ENCODE measurements at regions not wholly inside any gene's neighbourhood (a gene's known extent, or its start where the extent isn't known, plus 50 kb on each side); places are given as distances from the start of the nearest gene placed in this dataset.

GRCh38 chr6:71399279-71399678, 110.7 kb downstream of the OGFRL1 start:
- no peak for ATAC-seq
- TF ChIP-seq TCF4 (CRISPR knock-in tag; IDR thresholded peaks at IDR 0.05; ENCODE audit: borderline replicate concordance) (no peak), CSDC2 (CRISPR knock-in tag; IDR thresholded peaks at IDR 0.05) (no peak), PPARA (CRISPR knock-in tag; IDR thresholded peaks at IDR 0.05; ENCODE audit: borderline replicate concordance) (no peak), ESRRG (CRISPR knock-in tag; IDR thresholded peaks at IDR 0.05) (no peak), SNAI2 (CRISPR knock-in tag; IDR thresholded peaks at IDR 0.05) (no peak), ZFP30 (CRISPR knock-in tag; IDR thresholded peaks at IDR 0.05) (no peak), GLIS3 (CRISPR knock-in tag; IDR thresholded peaks at IDR 0.05) (no peak), ZNF70 (CRISPR knock-in tag; IDR thresholded peaks at IDR 0.05) (no peak), TOX (CRISPR knock-in tag; IDR thresholded peaks at IDR 0.05; ENCODE audit: borderline replicate concordance) (no peak), BACH2 (CRISPR knock-in tag; IDR thresholded peaks at IDR 0.05; ENCODE audit: borderline replicate concordance) (no peak), ZNF565 (CRISPR knock-in tag; conservative IDR thresholded peaks at IDR 0.05; ENCODE audit: low read depth) (no peak), ISL1 (CRISPR knock-in tag; IDR thresholded peaks at IDR 0.05) (no peak), RARB (CRISPR knock-in tag; IDR thresholded peaks at IDR 0.05) (no peak)
- TF ChIP-seq, protein P1, sequence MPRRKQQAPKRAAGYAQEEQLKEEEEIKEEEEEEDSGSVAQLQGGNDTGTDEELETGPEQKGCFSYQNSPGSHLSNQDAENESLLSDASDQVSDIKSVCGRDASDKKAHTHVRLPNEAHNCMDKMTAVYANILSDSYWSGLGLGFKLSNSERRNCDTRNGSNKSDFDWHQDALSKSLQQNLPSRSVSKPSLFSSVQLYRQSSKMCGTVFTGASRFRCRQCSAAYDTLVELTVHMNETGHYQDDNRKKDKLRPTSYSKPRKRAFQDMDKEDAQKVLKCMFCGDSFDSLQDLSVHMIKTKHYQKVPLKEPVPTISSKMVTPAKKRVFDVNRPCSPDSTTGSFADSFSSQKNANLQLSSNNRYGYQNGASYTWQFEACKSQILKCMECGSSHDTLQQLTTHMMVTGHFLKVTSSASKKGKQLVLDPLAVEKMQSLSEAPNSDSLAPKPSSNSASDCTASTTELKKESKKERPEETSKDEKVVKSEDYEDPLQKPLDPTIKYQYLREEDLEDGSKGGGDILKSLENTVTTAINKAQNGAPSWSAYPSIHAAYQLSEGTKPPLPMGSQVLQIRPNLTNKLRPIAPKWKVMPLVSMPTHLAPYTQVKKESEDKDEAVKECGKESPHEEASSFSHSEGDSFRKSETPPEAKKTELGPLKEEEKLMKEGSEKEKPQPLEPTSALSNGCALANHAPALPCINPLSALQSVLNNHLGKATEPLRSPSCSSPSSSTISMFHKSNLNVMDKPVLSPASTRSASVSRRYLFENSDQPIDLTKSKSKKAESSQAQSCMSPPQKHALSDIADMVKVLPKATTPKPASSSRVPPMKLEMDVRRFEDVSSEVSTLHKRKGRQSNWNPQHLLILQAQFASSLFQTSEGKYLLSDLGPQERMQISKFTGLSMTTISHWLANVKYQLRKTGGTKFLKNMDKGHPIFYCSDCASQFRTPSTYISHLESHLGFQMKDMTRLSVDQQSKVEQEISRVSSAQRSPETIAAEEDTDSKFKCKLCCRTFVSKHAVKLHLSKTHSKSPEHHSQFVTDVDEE (CRISPR knock-in tag; IDR thresholded peaks at IDR 0.05) = no peak

- ATAC-seq = no peak
- TF ChIP-seq OSR1 (CRISPR knock-in tag; IDR thresholded peaks at IDR 0.05) (no peak), CSRNP3 (CRISPR knock-in tag; IDR thresholded peaks at IDR 0.05) (no peak)
- TF ChIP-seq, protein P2, sequence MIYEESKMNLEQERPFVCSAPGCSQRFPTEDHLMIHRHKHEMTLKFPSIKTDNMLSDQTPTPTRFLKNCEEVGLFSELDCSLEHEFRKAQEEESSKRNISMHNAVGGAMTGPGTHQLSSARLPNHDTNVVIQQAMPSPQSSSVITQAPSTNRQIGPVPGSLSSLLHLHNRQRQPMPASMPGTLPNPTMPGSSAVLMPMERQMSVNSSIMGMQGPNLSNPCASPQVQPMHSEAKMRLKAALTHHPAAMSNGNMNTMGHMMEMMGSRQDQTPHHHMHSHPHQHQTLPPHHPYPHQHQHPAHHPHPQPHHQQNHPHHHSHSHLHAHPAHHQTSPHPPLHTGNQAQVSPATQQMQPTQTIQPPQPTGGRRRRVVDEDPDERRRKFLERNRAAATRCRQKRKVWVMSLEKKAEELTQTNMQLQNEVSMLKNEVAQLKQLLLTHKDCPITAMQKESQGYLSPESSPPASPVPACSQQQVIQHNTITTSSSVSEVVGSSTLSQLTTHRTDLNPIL (CRISPR knock-in tag; IDR thresholded peaks at IDR 0.05; ENCODE audit: low read depth) = no peak
- TF ChIP-seq, protein P1 (CRISPR knock-in tag; IDR thresholded peaks at IDR 0.05) = no peak
Measured at GRCh38 chr6:71400852-71401251, 112.2 kb downstream of the OGFRL1 start.

DNA sequence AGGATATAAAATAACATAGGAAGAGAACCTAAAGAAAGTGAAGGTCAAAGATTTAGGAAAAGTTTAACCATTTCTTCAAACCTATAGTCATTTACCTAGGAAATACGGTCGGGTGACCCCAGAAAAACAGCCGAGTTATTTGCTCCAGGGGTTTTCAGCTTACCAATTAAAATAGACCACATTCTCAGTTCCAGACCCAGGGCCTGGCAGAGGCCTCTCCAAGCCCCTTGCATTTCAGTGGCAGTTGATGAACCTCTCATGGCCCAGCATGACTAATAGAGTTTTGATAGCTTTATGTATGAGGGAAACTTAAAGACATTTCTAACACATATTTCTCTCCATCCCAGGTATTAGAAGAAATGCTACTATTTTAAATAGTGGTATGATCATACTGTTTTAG, 113.5 kb downstream of the OGFRL1 start:
- no peak for ATAC-seq
- TF ChIP-seq ZNF565 (CRISPR knock-in tag; conservative IDR thresholded peaks at IDR 0.05; ENCODE audit: low read depth) = no peak
- TF ChIP-seq, protein P3, sequence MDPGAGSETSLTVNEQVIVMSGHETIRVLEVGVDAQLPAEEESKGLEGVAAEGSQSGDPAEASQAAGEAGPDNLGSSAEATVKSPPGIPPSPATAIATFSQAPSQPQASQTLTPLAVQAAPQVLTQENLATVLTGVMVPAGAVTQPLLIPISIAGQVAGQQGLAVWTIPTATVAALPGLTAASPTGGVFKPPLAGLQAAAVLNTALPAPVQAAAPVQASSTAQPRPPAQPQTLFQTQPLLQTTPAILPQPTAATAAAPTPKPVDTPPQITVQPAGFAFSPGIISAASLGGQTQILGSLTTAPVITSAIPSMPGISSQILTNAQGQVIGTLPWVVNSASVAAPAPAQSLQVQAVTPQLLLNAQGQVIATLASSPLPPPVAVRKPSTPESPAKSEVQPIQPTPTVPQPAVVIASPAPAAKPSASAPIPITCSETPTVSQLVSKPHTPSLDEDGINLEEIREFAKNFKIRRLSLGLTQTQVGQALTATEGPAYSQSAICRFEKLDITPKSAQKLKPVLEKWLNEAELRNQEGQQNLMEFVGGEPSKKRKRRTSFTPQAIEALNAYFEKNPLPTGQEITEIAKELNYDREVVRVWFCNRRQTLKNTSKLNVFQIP (CRISPR knock-in tag; IDR thresholded peaks at IDR 0.05; ENCODE audit: borderline replicate concordance, low read depth) = no peak
- TF ChIP-seq ISL1 (CRISPR knock-in tag; IDR thresholded peaks at IDR 0.05) = no peak

All from SK-N-SH treated with all-trans-retinoic acid at 6 μM for 48 hours (cell line).